ENCODE measurements at regions not wholly inside any gene's neighbourhood (a gene's known extent, or its start where the extent isn't known, plus 50 kb on each side); places are given as distances from the start of the nearest gene placed in this dataset.

GRCh38 chr11:69930081-69931059 is 111.2 kb upstream of the FGF3 start:
- Histone ChIP-seq H3K27me3 (ENCODE audit: control insufficient read depth, insufficient read depth) (no peaks in the 10 kb centered on the region), H3K9me3 (ENCODE audit: control insufficient read depth, low read length) (peaks cover 2% of the 10 kb centered on the region), H3K4me3 (ENCODE audit: low read length) (no peak overlapping the region), H3K4me1 (ENCODE audit: control insufficient read depth, insufficient read depth, low read length) (no peaks in the 10 kb centered on the region), H3K27ac (ENCODE audit: low read length) (no peak overlapping the region)
- peak in 1 of 2 donors; percentile 11 for ATAC-seq
- peak in 1 of 3 donors; percentile 37 for DNase-seq
- intact Hi-C loops (cut with DNase I) = no loop called here
- WGBS = 94% methylated on average over 20 of the region's 20 CpGs

- 83% methylated on average over 10 of the region's 10 CpGs for WGBS
Measured at GRCh38 chr11:69931060-69931910, 112.1 kb upstream of the FGF3 start.

GRCh38 chr11:69931994-69932910 is 113.0 kb upstream of the FGF3 start:
- ATAC-seq (no peak), DNase-seq (peak in 2 of 3 donors; percentile 3 to 20)
- H3K4me3 ChIP-seq (ENCODE audit: low read length) = no peak overlapping the region
- H3K9me3 ChIP-seq (ENCODE audit: control insufficient read depth, low read length) = peaks cover 2% of the 10 kb centered on the region
- H3K27ac ChIP-seq (ENCODE audit: low read length) = no peak overlapping the region
- intact Hi-C loops (cut with DNase I) = no loop called here
- no peaks in the 10 kb centered on the region for H3K4me1 ChIP-seq (ENCODE audit: control insufficient read depth, insufficient read depth, low read length)
- 85% methylated on average over 11 of the region's 11 CpGs for WGBS
- no peaks in the 10 kb centered on the region for H3K27me3 ChIP-seq (ENCODE audit: control insufficient read depth, insufficient read depth)

More at GRCh38 chr11:69931060-69931910, 112.1 kb upstream of the FGF3 start:
- DNase-seq (peak in 2 of 3 donors; percentile 1 to 33), ATAC-seq (peak in 1 of 2 donors; percentile 15)
- Histone ChIP-seq H3K9me3 (ENCODE audit: control insufficient read depth, low read length) (peaks cover 2% of the 10 kb centered on the region), H3K4me1 (ENCODE audit: control insufficient read depth, insufficient read depth, low read length) (no peaks in the 10 kb centered on the region), H3K27ac (ENCODE audit: low read length) (no peak overlapping the region), H3K4me3 (ENCODE audit: low read length) (no peak overlapping the region), H3K27me3 (ENCODE audit: control insufficient read depth, insufficient read depth) (no peaks in the 10 kb centered on the region)
- intact Hi-C loops (cut with DNase I) = no loop called here

- peak in 1 of 3 donors; percentile 21 for DNase-seq
- intact Hi-C loops (cut with DNase I) = no loop called here
- H3K9me3 ChIP-seq (ENCODE audit: control insufficient read depth, low read length) = no peaks in the 10 kb centered on the region
- WGBS = 90% methylated on average over 13 of the region's 13 CpGs
- ATAC-seq = no peak
- H3K4me3 ChIP-seq (ENCODE audit: low read length) = no peak overlapping the region
- no peak overlapping the region for H3K27ac ChIP-seq (ENCODE audit: low read length)
- no peaks in the 10 kb centered on the region for H3K27me3 ChIP-seq (ENCODE audit: control insufficient read depth, insufficient read depth)
- H3K4me1 ChIP-seq (ENCODE audit: control insufficient read depth, insufficient read depth, low read length) = peaks cover 2% of the 10 kb centered on the region
Measured at GRCh38 chr11:69934861-69935494, 115.8 kb upstream of the FGF3 start.

GRCh38 chr11:69935941-69936505 is 116.8 kb upstream of the FGF3 start:
- H3K4me3 ChIP-seq (ENCODE audit: low read length) = no peak overlapping the region
- no peak for ATAC-seq
- intact Hi-C loops (cut with DNase I) = no loop called here
- no peaks in the 10 kb centered on the region for H3K27me3 ChIP-seq (ENCODE audit: control insufficient read depth, insufficient read depth)
- DNase-seq = no peak
- H3K4me1 ChIP-seq (ENCODE audit: control insufficient read depth, insufficient read depth, low read length) = peaks cover 5% of the 10 kb centered on the region
- no peak overlapping the region for H3K27ac ChIP-seq (ENCODE audit: low read length)
- no peaks in the 10 kb centered on the region for H3K9me3 ChIP-seq (ENCODE audit: control insufficient read depth, low read length)

GRCh38 chr11:69936771-69937170 is 117.6 kb upstream of the FGF3 start:
- H3K27ac ChIP-seq (ENCODE audit: low read length) = no peak overlapping the region
- H3K4me3 ChIP-seq (ENCODE audit: low read length) = no peak overlapping the region
- intact Hi-C loops (cut with DNase I) = no loop called here
- H3K4me1 ChIP-seq (ENCODE audit: control insufficient read depth, insufficient read depth, low read length) = peaks cover 5% of the 10 kb centered on the region
- ATAC-seq (no peak), DNase-seq (no peak)
- 88% methylated on average over 2 of the region's 2 CpGs for WGBS
- H3K27me3 ChIP-seq (ENCODE audit: control insufficient read depth, insufficient read depth) = no peaks in the 10 kb centered on the region
- H3K9me3 ChIP-seq (ENCODE audit: control insufficient read depth, low read length) = no peaks in the 10 kb centered on the region

GRCh38 chr11:69938206-69938605 is 119.0 kb upstream of the FGF3 start:
- intact Hi-C loops (cut with DNase I) = no loop called here
- no peaks in the 10 kb centered on the region for H3K27me3 ChIP-seq (ENCODE audit: control insufficient read depth, insufficient read depth)
- DNase-seq (no peak), ATAC-seq (no peak)
- H3K4me3 ChIP-seq (ENCODE audit: low read length) = no peak overlapping the region
- 95% methylated on average over 13 of the region's 13 CpGs for WGBS
- H3K27ac ChIP-seq (ENCODE audit: low read length) = no peak overlapping the region
- H3K9me3 ChIP-seq (ENCODE audit: control insufficient read depth, low read length) = no peaks in the 10 kb centered on the region
- peaks cover 5% of the 10 kb centered on the region for H3K4me1 ChIP-seq (ENCODE audit: control insufficient read depth, insufficient read depth, low read length)

- intact Hi-C loops (cut with DNase I) = loop anchor here in 1 of 4 donors (10.0 kb wide), 1 partner anchor 135 kb away; the partner anchor contains the start of gene ANO1
- WGBS = 12% methylated on average over 28 of the region's 28 CpGs
- Histone ChIP-seq H3K4me1 (ENCODE audit: control insufficient read depth, insufficient read depth, low read length) (peaks cover 5% of the 10 kb centered on the region), H3K4me3 (ENCODE audit: low read length) (peak overlapping the region; percentile 31), H3K27ac (ENCODE audit: low read length) (peak overlapping the region; percentile 91), H3K9me3 (ENCODE audit: control insufficient read depth, low read length) (no peaks in the 10 kb centered on the region), H3K27me3 (ENCODE audit: control insufficient read depth, insufficient read depth) (no peaks in the 10 kb centered on the region)
- peak; percentile 74 to 92 (median 92) for DNase-seq
- peak; percentile 94 to 97 for ATAC-seq
Measured at GRCh38 chr11:69939551-69940245, 120.5 kb upstream of the FGF3 start.

GRCh38 chr11:69940246-69940610 is 121.0 kb upstream of the FGF3 start:
- 58% methylated on average over 6 of the region's 6 CpGs for WGBS
- peak in 1 of 2 donors; percentile 7 for ATAC-seq
- H3K27me3 ChIP-seq (ENCODE audit: control insufficient read depth, insufficient read depth) = no peaks in the 10 kb centered on the region
- peaks cover 5% of the 10 kb centered on the region for H3K4me1 ChIP-seq (ENCODE audit: control insufficient read depth, insufficient read depth, low read length)
- no peaks in the 10 kb centered on the region for H3K9me3 ChIP-seq (ENCODE audit: control insufficient read depth, low read length)
- DNase-seq = no peak
- H3K4me3 ChIP-seq (ENCODE audit: low read length) = no peak overlapping the region
- intact Hi-C loops (cut with DNase I) = loop anchor here in 1 of 4 donors (10.0 kb wide), 1 partner anchor 135 kb away; the partner anchor contains the start of gene ANO1
- peak overlapping the region; percentile 90 for H3K27ac ChIP-seq (ENCODE audit: low read length)

Measured in right cardiac atrium (tissue), 5 donors.